ENCODE measurements at regions not wholly inside any gene's neighbourhood (a gene's known extent, or its start where the extent isn't known, plus 50 kb on each side); places are given as distances from the start of the nearest gene placed in this dataset.
A peak's percentile ranks its signal among the peaks of the same experiment; 100 is the strongest.

DNA sequence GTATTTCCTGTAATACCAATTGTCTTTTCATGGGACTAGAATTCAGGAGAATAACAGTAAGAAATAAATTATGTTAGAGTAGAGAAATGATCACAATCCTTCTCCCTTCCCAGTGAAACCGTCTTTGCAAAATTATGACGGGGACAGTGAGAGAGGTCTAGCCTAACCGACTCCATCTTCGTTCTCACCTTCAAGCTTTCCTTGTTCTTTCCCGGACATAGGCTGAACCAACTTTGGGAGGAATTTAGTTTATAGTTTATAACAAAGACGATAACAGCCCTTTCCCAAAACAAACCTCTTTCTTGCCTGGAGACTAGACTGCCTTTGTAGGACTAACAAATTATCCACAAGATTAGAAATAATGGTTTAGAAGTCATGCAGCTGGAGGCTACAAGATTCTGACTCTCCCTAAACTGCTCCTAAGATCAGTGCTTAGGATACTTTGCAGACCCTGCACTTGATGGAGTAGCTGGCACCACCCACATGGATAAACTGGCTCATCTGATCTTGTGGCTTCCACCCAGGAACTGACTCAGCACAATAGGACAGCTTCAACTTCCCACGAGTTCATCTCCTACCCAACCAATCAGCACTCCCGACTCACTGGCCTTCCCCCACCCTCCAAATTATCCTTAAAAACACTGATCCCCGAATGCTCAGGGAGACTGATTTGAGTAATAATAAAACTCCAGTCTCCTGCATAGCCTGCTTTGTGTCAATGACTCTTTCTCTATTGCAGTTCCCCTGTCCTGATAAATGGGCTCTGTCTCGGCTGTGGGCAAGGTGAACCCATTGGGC is 521.2 kb upstream of the TBX3 start:
- no peak overlapping the region for H3K4me3 ChIP-seq (ENCODE audit: low read depth, low read length)
- DNase-seq (ENCODE audit: low read depth), result peak; percentile 28
- TF ChIP-seq, protein P1, sequence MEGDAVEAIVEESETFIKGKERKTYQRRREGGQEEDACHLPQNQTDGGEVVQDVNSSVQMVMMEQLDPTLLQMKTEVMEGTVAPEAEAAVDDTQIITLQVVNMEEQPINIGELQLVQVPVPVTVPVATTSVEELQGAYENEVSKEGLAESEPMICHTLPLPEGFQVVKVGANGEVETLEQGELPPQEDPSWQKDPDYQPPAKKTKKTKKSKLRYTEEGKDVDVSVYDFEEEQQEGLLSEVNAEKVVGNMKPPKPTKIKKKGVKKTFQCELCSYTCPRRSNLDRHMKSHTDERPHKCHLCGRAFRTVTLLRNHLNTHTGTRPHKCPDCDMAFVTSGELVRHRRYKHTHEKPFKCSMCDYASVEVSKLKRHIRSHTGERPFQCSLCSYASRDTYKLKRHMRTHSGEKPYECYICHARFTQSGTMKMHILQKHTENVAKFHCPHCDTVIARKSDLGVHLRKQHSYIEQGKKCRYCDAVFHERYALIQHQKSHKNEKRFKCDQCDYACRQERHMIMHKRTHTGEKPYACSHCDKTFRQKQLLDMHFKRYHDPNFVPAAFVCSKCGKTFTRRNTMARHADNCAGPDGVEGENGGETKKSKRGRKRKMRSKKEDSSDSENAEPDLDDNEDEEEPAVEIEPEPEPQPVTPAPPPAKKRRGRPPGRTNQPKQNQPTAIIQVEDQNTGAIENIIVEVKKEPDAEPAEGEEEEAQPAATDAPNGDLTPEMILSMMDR (IDR thresholded peaks at IDR 0.05; ENCODE audit: low read depth, low read length), result no peak
- TF ChIP-seq MYC (IDR thresholded peaks at IDR 0.05; ENCODE audit: low read depth, low read length) (no peak), POLR2A (IDR thresholded peaks at IDR 0.05; ENCODE audit: extremely low read depth, insufficient read length) (no peak)
- TF ChIP-seq, protein P2, sequence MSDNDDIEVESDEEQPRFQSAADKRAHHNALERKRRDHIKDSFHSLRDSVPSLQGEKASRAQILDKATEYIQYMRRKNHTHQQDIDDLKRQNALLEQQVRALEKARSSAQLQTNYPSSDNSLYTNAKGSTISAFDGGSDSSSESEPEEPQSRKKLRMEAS (IDR thresholded peaks at IDR 0.05; ENCODE audit: low read depth, low read length), result no peak

DNA sequence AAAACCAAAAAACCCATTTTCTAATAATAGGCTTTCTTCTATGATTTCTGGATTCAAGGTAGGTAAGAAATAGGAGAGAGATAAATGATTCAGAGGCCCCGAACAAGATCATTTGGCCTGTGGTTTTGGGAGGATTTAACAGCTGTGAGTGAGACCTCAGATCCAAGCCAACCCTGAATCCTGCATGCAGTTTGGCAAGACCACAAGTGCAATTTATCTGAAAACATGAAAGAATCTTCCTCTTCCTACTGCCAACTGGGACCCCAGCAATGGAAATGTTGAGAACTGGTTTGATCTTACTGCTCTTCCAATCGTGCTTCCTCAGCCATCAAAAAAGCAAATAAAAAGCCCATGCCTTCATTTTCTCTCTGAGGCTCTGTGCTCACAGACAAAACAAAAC is 519.7 kb upstream of the TBX3 start:
- TF ChIP-seq POLR2A (IDR thresholded peaks at IDR 0.05; ENCODE audit: extremely low read depth, insufficient read length), result no peak
- TF ChIP-seq MYC (IDR thresholded peaks at IDR 0.05; ENCODE audit: low read depth, low read length), result no peak
- TF ChIP-seq, protein P2 (IDR thresholded peaks at IDR 0.05; ENCODE audit: low read depth, low read length), result no peak
- TF ChIP-seq, protein P1 (IDR thresholded peaks at IDR 0.05; ENCODE audit: low read depth, low read length), result no peak
- DNase-seq (ENCODE audit: low read depth), result no peak
- H3K4me3 ChIP-seq (ENCODE audit: low read depth, low read length), result no peak overlapping the region

DNA sequence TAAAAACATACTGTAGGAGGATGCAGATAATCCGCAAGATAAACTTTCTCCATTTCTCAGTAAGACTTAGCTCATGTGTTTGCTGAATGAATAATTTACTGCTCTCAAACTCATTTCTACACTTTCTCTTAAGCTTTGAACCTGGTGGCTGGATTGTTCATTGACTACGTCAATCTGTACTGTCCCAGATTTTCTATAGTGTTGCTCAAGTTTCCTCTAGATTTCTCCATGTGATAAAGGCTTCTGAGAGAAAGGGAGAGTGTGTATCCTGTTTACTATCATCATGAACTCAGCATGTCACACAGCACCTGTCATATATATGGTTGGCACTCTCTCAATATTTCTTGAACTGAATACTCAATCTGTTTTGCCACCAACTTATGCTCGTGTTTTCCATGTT is 518.0 kb upstream of the TBX3 start:
- no peak for TF ChIP-seq MYC (IDR thresholded peaks at IDR 0.05; ENCODE audit: low read depth, low read length)
- DNase-seq (ENCODE audit: low read depth), result no peak
- no peak overlapping the region for H3K4me3 ChIP-seq (ENCODE audit: low read depth, low read length)

DNA sequence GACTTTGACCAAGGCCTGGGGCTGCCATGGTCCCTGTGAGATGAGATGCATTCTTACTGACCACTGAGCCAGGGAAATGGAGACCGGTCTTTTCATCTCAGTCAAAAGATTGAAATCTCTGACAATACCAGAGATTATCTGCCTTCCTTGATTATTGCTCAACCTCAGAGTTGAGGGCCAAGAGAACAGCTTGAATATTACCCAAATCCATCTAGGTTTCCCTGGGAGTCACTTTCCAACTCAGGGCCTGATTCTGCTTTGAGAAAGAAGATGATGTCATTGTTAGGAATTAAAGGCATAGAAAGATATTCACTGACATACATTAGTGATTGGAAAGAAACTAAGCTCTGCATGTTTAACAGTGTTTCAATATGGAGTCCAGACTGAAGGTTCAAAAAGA is 515.9 kb upstream of the TBX3 start:
- no peak overlapping the region for H3K4me3 ChIP-seq (ENCODE audit: low read depth, low read length)
- DNase-seq (ENCODE audit: low read depth), result no peak
- TF ChIP-seq MYC (IDR thresholded peaks at IDR 0.05; ENCODE audit: low read depth, low read length) (no peak), POLR2A (IDR thresholded peaks at IDR 0.05; ENCODE audit: extremely low read depth, insufficient read length) (no peak)
- TF ChIP-seq, protein P2 (IDR thresholded peaks at IDR 0.05; ENCODE audit: low read depth, low read length), result no peak
- TF ChIP-seq, protein P1 (IDR thresholded peaks at IDR 0.05; ENCODE audit: low read depth, low read length), result no peak

DNA sequence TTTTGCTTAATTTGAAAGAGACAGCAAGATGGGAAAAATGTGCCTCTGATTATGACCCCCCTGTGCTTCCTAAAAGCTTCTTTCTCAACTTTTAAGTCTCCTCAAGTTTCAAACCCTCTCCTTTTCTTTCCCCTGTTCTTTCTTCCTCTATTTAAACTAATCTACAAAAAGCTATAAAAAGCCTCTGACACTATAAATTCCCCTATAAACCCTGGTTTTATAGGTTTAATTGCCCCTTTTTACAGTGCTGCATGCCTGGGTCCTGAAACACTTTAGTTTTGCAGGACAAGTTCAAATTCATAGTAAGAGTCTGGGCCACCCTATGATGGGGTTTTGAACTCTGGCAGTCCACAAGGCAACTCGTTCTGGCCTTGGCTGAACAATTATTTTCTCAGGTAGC is 510.9 kb upstream of the TBX3 start:
- H3K4me3 ChIP-seq (ENCODE audit: low read depth, low read length), result no peak overlapping the region
- TF ChIP-seq, protein P1 (IDR thresholded peaks at IDR 0.05; ENCODE audit: low read depth, low read length), result no peak
- TF ChIP-seq POLR2A (IDR thresholded peaks at IDR 0.05; ENCODE audit: extremely low read depth, insufficient read length), result no peak
- TF ChIP-seq MYC (IDR thresholded peaks at IDR 0.05; ENCODE audit: low read depth, low read length), result no peak
- TF ChIP-seq, protein P2 (IDR thresholded peaks at IDR 0.05; ENCODE audit: low read depth, low read length), result no peak
- DNase-seq (ENCODE audit: low read depth), result no peak

DNA sequence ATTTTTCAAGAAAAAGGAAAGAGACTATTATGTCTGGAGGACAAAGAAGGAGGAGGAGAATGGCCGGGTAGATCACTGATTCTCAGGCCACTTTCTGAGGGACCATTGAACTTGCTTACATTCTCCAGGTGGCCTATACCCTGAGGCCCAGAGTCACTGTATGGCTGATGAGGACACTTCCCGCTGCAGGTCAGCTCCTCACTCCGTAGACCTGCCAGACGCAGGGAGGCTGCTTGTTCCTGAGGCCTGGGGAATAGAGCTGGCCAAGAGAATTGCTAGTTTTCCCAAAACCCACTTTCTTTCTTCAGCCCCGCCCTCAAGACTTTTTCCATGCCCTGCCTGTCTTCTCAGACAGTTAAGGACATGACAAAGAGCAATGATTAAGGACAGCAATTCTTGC is 510.5 kb upstream of the TBX3 start:
- no peak for DNase-seq (ENCODE audit: low read depth)
- no peak overlapping the region for H3K4me3 ChIP-seq (ENCODE audit: low read depth, low read length)
- TF ChIP-seq, protein P1 (IDR thresholded peaks at IDR 0.05; ENCODE audit: low read depth, low read length), result no peak
- TF ChIP-seq MYC (IDR thresholded peaks at IDR 0.05; ENCODE audit: low read depth, low read length) (no peak), POLR2A (IDR thresholded peaks at IDR 0.05; ENCODE audit: extremely low read depth, insufficient read length) (no peak)
- TF ChIP-seq, protein P2 (IDR thresholded peaks at IDR 0.05; ENCODE audit: low read depth, low read length), result no peak
